Stomach (tissue), 4 donors: ENCODE measurements at regions not wholly inside any gene's neighbourhood (a gene's known extent, or its start where the extent isn't known, plus 50 kb on each side); places are given as distances from the start of the nearest gene placed in this dataset.

Experiments used
- CTCF ChIP-seq, 7 experiments: fragments of 450-650 bp in 4 of 7; fragments of 200-600 bp in 3 of 7; sonication (generic) in 3 of 7; IDR thresholded peaks; one replicate each; pipeline ENCODE4 v1.5.1; 2016 to 2019; ENCODE audit warnings: antibody characterized with exemption in 7 of 7, control low read depth in 2 of 7, mild to moderate bottlenecking in 1 of 7
- POLR2A ChIP-seq, 4 donors: fragments of 450-650 bp; IDR thresholded peaks; one replicate each; pipeline ENCODE4 v1.6.1; 2016; ENCODE audit warnings: antibody characterized with exemption in 4 of 4, control low read depth in 2 of 4, mild to moderate bottlenecking in 1 of 4, moderate library complexity in 1 of 4
- POLR2AphosphoS5 ChIP-seq, 3 donors: sonication (generic); formaldehyde crosslinking; IDR thresholded peaks; one replicate each; pipeline ENCODE4 v1.6.1; 2016; ENCODE audit warnings: antibody characterized with exemption in 3 of 3

- TF ChIP-seq POLR2A (IDR thresholded peaks at IDR 0.05) (no peak), CTCF (IDR thresholded peaks at IDR 0.05) (no peak), POLR2AphosphoS5 (IDR thresholded peaks at IDR 0.05) (no peak)
Observed at GRCh38 chr18:66722671-66723070, 118.8 kb upstream of the CDH19 start.
